Neural crest cell (in vitro differentiated cells): ENCODE measurements at regions not wholly inside any gene's neighbourhood (a gene's known extent, or its start where the extent isn't known, plus 50 kb on each side); places are given as distances from the start of the nearest gene placed in this dataset.

Source experiments
- DNase-seq: peaks from one replicate; pipeline ENCODE4 v3.0.0; 2021; ENCODE audit warnings: low read depth, mixed read lengths, low spot score
- H3K27ac Mint-ChIP-seq: one replicate; pipeline ENCODE4 v1.8.0; 2021; ENCODE audit warnings: mild to moderate bottlenecking, mixed read lengths; ENCODE audit not compliant: unreplicated experiment
- H3K27me3 Mint-ChIP-seq: 2 replicates; pipeline ENCODE4 v1.8.0; 2021; ENCODE audit warnings: low read depth, mild to moderate bottlenecking, mixed read lengths
- H3K36me3 Mint-ChIP-seq: 2 replicates; pipeline ENCODE4 v1.8.0; 2021; ENCODE audit warnings: low read depth, mild to moderate bottlenecking, mixed read lengths
- H3K4me1 Mint-ChIP-seq: 2 replicates; pipeline ENCODE4 v1.8.0; 2021; ENCODE audit warnings: mixed read lengths
- H3K4me3 Mint-ChIP-seq: one replicate; pipeline ENCODE4 v1.8.0; 2021; ENCODE audit warnings: mild to moderate bottlenecking, mixed read lengths
- H3K9me3 Mint-ChIP-seq: 2 replicates; pipeline ENCODE4 v1.8.0; 2021; ENCODE audit warnings: mixed read lengths
- TF ChIP-seq, protein P1 (sequence below): fragments of 200-600 bp; sonication (generic); conservative IDR thresholded peaks from 2 replicates; pipeline ENCODE4 v1.5.0; 2021; ENCODE audit warnings: antibody characterized with exemption, mild to moderate bottlenecking

DNA sequence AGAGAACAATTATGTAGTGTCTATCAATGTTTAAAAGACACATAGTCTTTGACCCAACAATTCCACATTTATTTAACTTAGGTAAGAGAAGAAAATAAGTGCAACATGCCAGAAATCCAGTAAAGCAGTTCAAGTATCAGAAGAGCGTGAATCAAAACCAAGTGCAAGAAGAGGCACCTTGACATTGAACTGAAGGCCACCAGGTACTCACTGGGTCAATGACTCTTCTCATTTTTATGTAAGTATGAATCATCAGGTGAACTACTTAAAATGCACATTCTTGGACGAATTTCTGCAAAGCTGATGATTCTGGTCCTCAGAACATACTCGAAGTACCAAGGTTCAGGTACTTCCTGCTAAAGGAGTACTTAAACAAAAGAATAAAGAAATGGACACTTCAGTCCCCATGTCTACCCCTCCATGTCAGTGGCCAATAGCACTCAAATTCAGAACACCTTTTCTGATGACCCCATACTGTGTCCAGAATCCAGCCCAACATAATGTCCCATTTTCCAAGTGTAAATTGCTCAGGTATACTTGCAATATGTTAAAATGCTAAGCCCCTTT, 481.9 kb downstream of the GJA1 start:
- Mint-ChIP-seq H3K27me3 (no peaks in the 10 kb centered on the region), H3K36me3 (no peaks in the 10 kb centered on the region), H3K9me3 (no peaks in the 10 kb centered on the region), H3K27ac (no peak overlapping the region), H3K4me3 (no peak overlapping the region), H3K4me1 (no peaks in the 10 kb centered on the region)
- TF ChIP-seq, protein P1, sequence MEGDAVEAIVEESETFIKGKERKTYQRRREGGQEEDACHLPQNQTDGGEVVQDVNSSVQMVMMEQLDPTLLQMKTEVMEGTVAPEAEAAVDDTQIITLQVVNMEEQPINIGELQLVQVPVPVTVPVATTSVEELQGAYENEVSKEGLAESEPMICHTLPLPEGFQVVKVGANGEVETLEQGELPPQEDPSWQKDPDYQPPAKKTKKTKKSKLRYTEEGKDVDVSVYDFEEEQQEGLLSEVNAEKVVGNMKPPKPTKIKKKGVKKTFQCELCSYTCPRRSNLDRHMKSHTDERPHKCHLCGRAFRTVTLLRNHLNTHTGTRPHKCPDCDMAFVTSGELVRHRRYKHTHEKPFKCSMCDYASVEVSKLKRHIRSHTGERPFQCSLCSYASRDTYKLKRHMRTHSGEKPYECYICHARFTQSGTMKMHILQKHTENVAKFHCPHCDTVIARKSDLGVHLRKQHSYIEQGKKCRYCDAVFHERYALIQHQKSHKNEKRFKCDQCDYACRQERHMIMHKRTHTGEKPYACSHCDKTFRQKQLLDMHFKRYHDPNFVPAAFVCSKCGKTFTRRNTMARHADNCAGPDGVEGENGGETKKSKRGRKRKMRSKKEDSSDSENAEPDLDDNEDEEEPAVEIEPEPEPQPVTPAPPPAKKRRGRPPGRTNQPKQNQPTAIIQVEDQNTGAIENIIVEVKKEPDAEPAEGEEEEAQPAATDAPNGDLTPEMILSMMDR = no peak
- no peak for DNase-seq

DNA sequence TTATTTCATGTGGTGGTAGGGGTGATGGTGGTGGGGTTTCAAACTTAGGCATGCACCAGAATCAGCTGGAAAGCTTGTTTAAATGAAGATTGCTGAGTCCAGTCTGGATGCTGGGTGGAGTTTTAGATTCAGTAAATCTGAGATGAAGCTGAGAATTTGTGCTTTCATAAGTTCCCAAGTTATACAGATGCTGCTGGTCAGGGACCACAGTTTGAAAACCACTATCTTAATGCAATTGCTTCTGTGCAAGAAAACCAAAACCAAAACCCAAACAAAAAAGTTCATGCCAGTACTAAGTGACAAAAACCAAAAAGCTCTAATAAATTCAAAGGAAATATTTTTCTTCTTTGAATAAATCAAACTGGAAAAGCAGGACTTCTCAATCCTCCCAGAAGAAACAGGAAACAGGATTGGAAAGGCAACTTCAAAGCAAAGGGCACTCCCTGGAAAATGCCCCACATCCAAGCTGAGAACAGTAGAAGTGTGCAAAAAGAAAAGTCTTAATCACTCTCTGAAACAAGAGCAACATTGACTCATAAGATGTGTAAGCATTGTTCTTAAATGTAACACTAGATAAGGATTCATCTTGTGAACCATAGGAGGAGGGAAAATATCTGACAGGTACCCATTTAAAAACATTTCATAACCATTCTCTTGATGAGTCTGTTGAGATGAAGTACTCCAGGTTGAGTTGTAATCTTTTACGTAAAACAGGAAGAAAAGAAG, 481.5 kb upstream of the HSF2 start:
- H3K4me3 Mint-ChIP-seq = no peak overlapping the region
- H3K36me3 Mint-ChIP-seq = no peaks in the 10 kb centered on the region
- TF ChIP-seq, protein P1 = no peak
- H3K9me3 Mint-ChIP-seq = no peaks in the 10 kb centered on the region
- DNase-seq = no peak
- no peak overlapping the region for H3K27ac Mint-ChIP-seq
- H3K27me3 Mint-ChIP-seq = no peaks in the 10 kb centered on the region
- H3K4me1 Mint-ChIP-seq = no peaks in the 10 kb centered on the region

DNA sequence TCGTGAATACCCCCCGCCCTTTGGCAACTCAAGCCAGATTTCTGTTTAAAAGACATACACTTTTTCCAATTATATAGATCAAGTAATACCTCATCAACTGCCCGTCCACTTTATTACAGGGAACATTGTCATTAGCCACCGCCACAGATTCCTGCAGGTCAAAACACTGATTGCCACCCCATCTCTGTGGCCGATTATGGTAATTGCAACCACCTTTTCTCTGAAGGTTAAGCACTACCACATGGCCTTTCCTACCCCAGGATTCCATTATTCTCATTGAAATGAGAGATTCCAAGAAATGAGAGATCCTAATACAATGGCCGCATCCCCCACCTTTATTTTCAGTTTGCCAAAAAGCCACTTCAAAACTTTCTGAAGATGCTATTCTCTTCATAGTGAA, 478.8 kb upstream of the HSF2 start:
- H3K27ac Mint-ChIP-seq = no peak overlapping the region

DNA sequence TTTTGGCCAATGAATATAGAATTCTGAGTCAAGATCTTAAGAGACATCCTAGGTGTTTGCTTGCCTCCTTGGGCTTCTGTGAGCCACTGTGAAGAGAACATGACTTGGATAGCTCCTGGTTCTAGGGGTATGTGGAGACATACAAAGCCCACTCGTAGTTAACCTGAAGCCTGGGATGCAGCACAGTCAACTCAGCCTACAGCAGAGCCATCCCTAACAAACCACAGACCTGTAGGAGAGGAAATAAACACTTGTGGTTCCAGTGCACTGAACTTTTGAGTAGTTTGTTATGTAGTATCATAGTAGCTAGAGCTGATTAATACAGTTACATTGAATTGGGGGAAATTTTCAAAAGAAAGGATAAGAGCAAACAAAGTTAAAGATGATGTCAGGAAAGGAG, 474.4 kb upstream of the HSF2 start:
- no peak for DNase-seq
- no peaks in the 10 kb centered on the region for H3K36me3 Mint-ChIP-seq
- no peaks in the 10 kb centered on the region for H3K27me3 Mint-ChIP-seq
- H3K4me3 Mint-ChIP-seq = no peak overlapping the region
- TF ChIP-seq, protein P1 = no peak
- H3K9me3 Mint-ChIP-seq = no peaks in the 10 kb centered on the region
- no peaks in the 10 kb centered on the region for H3K4me1 Mint-ChIP-seq
- H3K27ac Mint-ChIP-seq = no peak overlapping the region

More for the DNA sequence above, 478.8 kb upstream of the HSF2 start:
- Mint-ChIP-seq H3K27me3 (no peaks in the 10 kb centered on the region), H3K9me3 (no peaks in the 10 kb centered on the region), H3K36me3 (no peaks in the 10 kb centered on the region), H3K4me3 (no peak overlapping the region), H3K4me1 (no peaks in the 10 kb centered on the region)
- no peak for DNase-seq
- TF ChIP-seq, protein P1 = no peak

DNA sequence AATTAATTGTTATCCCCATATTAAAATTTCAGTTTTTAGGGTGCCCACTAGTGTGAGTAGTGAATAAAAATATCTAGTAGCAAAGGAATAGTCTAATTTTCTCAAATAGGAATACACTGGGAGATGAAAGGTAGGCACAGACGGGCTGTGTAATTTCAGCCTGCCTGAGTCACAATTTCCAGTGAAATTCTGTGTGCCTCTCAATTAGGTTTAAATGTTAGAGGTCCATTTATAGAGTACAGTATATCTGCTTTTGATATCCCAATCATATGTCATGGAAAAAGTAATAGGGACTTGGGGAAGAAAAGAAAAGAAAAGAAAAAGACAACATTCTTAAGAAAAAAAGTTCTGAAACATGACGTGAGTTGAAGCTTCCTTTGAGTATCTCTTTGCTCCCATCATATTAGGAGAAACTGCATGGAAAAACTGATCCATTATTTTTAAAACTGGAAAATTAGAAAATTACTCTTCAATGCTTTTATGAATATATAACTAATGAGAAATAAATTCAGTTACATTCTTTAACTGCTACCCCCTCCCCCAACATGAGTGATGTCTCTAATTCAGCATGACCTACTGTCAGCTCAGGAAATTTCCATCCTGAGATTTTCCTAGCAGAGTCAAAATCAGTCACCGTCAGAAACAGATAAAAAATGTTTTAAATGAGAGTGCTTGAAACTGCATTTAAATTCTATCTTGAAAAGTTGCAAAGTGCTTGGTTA, 473.8 kb upstream of the HSF2 start:
- no peaks in the 10 kb centered on the region for H3K36me3 Mint-ChIP-seq
- H3K4me3 Mint-ChIP-seq = no peak overlapping the region
- H3K4me1 Mint-ChIP-seq = no peaks in the 10 kb centered on the region
- H3K27me3 Mint-ChIP-seq = no peaks in the 10 kb centered on the region
- H3K9me3 Mint-ChIP-seq = no peaks in the 10 kb centered on the region
- TF ChIP-seq, protein P1 = no peak
- no peak for DNase-seq
- H3K27ac Mint-ChIP-seq = no peak overlapping the region
